LHCN-M2 (cell line): ENCODE measurements at regions not wholly inside any gene's neighbourhood (a gene's known extent, or its start where the extent isn't known, plus 50 kb on each side); places are given as distances from the start of the nearest gene placed in this dataset.
"Not testable (repeated sequence)": the region's sequence is repeated elsewhere in the genome, so short reads cannot be mapped to it uniquely, and the experiment has no call there.

Experiments used
- DNase-seq: peaks from one replicate; pipeline ENCODE4 v3.0.0-alpha.2; 2012; ENCODE audit warnings: low read depth

DNA sequence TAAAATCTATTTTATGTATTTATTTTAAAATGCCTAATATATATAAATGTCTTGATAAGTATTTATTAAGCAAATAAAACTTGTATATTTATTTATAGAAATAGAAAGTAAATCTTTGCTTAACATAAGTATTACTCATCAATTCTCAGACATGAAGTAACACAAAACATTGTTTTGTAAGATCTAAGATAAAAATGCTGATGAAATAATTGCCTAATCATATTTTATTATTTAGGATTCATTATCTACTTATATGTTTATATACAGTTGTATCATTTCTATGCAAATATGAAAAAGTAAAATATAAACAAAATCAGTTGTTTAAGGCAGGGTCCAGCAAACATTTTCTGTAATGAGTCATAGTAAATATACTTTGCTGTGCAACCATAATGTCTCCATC lies 507.8 kb upstream of the CNTN5 start:
- no peak for DNase-seq

DNA sequence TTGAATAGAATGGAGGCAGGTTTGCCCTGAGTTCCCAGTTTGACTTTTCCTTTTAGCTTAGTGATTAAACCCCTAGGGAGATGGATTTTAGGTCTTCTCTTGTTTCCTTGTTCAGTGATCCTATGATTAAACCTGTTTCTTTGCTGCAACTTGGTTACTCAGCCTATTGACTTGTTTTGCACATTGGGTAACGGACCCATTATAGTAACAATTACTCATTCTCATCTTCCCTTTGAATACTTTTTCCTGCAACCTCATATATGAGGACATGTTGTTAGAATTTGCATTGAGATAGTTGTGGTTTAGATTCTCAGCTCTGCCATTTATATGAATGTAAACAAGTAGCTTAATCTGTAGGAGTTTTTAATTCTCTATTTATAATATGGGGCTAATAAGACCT lies 489.2 kb upstream of the CNTN5 start:
- DNase-seq: no peak

DNA sequence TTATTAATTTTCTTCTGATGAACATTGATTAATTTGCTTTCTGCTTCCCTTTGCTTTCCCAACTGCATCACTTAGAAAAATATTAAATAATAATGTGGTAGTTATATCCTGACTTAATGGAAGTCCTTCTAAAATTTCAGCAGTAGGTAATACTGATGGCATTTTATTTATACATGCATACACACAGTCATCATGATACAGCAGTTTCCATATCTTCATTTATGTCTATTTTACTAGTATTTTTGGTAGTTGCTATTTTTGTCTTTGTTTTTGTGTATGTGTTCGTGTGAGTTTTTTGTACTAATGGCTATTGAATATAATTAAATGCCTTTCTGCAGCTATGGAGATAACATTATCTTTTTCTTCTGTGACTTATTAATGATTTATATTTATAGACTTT lies 484.7 kb upstream of the CNTN5 start:
- DNase-seq: no peak

DNA sequence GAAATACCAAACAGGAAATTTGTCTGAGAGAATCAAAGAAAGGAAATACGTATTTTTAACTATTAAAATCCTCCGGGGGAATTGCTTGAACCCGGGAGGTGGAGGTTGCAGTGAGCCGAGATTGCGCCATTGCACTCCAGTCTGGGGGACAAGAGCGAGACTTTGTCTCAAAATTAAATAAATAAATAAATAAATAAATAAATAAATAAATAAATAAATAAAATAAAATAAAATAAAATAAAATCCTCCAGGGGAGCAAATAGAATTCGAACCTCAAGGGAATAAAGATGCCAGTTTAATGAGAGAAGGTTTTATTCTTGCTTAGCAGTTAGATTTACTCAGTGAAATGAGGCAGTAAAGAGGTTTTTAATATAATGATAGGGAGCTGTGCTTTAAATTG lies 482.4 kb upstream of the CNTN5 start:
- DNase-seq: not testable (repeated sequence)

DNA sequence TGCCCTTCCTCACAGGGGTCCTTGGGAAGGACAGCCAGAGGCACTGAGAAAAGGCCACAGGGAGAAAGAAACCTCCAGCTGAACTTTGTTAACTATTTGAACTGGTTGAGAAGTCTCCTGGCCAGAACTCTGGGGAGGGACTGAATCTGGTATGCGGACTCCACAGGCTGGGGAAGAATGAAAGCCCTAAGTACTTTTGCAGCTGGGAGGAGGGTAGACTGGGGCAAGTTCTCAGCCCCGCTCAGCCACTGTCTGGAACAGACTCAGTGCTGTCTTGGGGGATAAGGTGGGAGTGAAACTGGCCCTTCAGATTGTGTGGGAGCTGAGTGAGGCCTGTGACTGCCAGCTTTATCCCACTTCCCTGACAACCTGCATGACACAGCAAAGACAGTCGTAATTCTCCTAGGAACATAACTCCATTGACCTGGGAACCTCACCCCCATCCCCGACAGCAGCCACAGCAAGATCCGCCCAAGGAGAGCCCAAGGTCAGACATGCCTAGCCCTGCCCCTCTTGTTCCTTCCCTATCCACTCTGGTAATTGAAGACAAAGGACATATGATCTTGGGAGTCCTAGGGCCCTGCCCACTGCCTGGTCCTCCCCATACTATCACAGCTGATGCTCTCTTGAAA lies 475.1 kb upstream of the CNTN5 start:
- no peak for DNase-seq

DNA sequence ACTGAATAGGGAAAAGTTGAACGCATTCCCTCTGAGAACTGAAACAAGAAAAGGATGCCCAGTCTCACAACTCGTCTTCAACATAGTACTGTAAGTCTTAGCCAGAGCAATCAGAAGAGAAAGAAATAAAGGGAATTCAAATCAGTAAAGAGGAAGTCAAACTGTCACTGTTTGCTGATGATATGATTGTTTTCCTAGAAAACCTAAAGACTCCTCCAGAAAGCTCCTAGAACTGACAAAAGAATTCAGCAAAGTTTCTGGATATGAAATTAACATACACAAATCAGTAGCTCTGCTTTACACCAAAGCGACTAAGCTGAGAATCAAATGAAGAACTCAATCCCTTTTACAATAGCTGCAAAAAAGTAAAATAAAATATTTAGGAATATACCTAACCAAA lies 471.2 kb upstream of the CNTN5 start:
- DNase-seq: no peak

DNA sequence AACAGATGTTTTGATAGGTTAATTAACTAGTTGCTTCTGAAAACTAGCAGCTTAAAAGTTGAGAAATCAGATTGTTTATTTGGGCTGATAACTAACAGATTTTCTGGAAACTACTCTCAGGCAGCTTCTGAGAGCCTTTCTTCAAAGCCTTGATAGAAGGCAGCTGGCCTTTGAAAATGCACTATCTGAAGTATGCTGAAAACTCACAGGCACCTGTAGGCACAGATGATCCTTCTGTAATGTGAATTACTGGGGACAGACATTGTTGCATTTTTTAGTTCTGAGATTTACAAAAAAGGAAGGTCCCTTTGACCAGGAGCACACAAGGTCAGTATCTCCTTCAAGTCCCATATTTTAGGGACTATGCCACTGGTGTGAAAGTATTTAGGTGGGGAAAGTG lies 460.8 kb upstream of the CNTN5 start:
- DNase-seq: no peak

DNA sequence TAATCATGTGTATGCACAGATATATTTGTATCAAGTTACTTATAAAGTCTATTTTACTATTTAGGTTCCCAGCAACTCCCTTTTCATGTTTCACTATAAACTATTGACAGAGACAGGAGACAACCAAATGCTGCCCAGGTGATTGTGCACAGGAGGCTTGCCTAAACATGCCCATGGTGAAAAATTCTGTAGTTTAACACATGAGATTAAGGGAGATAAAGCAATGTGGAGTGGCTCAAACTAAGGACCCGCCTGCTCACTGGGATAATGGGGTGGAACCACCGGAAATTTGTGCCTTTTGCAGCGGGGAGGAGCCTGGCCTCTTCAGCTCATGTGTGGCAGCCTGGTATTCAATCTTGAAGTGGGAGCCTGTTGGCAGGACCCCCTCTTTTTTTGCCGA lies 459.5 kb upstream of the CNTN5 start:
- DNase-seq: no peak

DNA sequence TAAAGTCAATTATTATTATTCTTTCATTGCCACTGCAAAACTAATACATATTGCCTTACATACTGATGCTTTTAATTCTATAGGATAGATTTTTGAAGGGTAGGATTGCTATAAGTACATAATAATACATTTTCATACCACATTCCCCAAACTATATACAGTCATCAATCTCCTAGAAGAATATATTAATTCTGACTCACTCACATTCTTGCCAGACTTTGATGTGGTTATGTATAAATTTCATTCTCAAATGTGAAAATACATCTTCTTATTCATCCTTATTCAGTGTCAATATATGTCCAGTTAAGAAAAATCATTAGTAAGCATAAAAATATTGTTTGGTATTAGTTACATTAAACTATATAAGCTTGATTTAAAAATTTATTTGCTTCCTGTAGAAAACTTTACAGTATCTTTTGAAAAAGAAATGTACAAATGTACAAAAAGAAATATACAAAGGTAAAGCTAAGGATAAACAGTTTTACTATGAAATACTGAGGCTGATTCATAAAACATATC lies 458.8 kb upstream of the CNTN5 start:
- DNase-seq: no peak

DNA sequence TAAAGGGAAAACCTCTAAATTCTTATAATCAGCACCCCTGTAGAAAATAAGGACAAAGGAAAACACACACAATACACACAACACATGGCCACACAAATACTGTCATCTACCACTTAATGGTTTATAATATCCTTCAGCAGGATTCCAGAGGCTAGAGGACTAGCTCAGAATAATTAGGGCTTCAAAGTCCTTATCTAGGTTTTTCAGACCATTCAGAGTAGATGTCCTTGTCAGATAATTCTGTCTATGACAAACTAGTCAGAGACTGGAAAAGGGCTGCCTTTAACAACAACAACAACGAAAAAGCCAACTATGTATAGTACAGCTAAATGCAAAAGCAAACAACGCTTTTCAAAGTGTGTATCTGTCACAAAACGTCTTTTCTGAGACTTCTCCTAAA lies 456.5 kb upstream of the CNTN5 start:
- no peak for DNase-seq

DNA sequence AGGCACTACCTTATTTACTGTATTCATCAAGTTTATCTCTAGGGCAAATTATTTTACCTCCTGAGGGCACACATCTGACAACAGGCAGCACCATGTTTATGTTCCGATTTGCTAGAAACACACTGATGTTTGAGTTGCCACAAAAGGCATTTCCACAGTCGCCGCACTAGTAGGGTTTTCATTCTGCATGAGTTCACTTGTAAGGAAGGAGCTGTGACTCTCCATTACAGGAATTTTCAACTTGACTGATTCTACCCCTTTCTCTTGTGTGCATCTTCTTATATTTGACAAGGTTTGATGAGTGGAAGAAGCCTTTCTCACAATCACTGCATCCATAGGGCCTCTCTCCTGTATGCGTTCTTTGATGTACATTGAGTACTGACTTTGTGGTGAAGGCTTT lies 455.9 kb upstream of the CNTN5 start:
- DNase-seq: no peak

DNA sequence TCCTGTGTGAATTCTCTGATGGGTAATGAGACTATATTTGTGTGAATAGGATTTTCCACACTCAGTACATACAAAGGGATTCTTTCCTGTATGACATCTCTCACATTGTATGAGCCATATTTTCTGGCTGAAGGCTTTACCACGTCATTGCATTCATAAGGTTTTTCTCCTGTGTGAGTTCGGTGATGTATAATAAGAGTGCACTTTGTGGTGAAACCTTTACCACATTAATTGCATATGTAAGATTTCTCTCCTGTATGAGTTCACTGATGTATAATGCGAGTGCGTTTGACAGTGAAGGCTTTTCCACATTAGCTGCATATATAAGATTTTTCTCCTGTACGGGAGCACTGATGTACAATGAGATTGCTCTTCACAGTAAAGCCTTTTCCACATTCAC lies 455.4 kb upstream of the CNTN5 start:
- no peak for DNase-seq

DNA sequence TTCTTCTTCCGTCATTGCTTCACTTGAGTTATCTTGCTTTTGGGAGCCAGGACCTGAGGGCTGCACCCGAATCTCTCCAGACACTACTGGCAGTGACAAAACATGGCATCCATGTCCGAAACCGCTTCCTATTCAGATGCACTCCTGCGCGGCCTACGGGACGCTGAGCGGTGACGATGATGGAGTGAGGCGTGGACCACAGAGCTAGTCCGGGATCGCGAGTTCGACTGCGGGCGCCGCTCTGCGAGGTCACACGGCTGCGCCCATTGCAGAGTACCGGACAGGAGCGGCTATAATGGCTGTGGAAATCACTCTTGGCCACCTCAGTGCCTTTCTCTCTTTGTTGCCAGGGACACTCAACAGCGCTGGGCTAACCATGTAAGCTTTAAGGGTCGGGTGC lies 453.8 kb upstream of the CNTN5 start:
- DNase-seq: no peak

DNA sequence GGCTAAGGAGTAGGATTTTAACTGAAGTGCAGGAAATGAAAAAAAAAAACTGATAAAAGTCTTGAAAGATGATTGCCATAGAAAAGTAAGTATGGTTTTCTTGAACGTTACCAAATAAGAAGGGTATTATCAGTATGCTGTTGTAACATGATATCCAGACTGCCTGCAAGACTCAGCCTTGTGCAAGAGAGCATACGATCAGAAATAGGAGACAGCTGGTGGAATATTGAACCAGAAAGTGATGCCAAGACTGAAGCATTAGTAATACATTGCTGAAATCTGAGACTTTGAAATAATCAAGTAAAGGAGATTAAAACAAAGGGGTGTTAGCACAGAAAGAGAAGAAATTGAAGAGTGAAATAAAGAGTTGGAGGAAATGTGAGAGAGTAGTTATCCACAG lies 452.7 kb upstream of the CNTN5 start:
- DNase-seq: no peak

DNA sequence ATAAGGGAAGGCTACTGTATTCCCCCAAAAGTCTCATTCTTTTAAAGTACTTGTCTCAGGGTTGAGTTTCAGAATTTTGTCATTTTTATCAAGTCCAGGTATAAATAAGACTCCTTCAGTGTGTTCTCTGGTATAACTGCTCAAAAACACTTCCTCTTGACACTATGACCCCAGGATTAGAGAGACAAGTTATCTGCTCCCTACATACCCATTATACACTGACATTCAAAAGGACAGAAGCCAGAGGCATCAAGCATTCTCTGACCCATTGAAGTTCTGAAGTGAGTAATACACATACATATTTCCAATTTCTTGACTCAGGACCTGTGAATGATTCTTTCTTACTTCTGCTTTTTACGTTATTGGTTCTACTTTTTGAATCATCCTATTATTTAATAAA lies 447.8 kb upstream of the CNTN5 start:
- DNase-seq: no peak

DNA sequence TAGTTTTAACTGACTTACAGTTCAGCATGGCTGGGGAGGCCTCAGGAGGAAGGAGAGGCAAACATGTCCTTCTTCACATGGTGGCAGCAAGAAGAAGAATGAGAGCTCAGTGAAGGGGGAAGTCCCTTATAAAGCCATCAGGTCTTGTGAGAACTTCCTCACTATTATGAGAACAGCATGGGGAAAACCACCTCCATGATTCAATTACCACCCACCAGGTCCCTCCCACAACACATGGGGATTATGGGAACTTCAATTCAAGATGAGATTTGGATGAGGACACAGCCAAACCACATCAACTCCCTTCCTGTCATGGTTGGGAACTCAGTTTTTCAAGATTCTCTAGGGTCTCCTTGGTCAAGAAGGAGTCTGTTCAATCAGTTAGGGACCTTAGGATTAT lies 432.9 kb upstream of the CNTN5 start:
- DNase-seq: no peak

DNA sequence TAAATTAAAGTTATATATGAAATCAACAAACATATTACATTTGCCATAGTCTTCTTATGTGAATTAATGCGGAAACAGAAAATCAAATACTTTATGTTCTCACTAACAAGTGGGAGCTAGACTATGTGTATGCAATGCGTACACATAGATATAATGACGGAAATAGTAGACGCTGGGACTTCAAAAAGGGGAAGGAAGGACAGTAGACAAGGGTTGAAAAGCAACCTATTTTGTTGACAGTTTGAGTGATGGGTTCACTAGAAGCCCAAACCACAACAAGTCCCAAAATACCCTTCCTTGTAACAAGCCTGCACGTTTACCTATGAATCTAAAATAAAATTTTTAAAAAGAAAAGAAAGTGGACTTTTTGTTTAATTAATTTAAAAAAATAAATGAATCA lies 430.8 kb upstream of the CNTN5 start:
- no peak for DNase-seq

DNA sequence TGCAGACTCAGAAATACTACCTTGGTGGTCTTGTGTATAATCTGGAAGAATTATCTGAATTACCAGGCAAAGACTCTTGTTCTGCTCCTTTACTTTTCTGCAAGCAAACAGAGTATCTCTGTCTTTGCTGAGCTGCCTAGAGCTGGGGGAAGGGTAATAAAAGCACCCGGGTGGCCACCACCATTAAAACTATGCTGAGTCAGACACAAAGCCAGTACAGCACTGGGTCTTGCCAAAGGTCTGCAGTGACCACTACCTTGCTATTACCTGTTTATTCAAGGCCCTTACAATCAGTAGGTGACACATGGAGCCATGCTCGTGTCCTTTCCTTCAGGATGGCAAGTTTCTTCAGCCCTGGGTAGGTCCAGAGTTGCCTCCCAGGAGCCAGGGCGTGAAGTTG lies 420.6 kb upstream of the CNTN5 start:
- no peak for DNase-seq

DNA sequence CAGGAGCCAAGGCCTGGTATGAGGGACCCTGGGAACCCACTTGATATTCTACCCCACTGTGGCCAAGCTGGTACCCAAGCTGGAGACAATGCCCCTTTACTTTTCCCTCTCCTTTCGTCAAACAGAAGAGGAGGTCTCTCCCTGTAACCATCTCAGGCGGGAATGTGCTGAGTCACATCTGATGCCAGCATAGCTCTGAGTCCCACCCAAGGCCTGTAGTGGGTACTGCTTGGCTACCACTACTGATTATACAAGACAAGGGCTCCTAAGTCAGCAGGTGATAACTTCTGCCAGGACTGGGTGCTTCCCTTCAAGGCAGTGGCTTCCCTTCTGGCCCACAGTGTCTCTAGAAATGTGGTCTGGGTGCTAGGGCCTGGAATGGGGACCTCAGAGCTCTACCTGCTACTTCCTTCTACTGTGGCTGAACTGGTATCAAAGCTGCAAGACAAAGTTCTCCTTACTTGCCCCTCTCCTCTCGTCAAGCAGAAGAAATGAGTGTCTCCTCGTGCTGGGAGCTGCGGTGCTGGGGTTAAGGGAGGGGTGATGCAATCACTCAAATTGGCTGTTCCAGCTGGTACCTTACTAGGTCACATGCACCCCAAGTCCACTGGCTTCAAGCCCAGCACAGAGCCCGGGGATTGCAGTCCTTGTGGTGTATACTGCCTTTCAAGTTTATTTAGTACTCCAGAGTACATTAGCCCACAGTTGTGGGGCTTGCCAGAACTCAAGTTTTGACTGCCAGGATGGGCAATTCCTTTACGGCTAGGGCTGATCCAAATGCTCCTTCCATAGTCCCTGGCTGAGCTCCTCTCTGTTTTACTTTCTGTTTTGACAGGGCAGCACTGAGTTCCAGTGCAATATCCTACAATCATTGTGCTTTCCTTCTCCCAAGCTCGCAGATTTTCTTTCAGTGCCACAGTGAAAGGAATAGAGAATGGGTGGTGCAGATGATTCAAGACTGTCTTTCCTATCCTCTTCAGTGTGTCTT lies 419.7 kb upstream of the CNTN5 start:
- no peak for DNase-seq

DNA sequence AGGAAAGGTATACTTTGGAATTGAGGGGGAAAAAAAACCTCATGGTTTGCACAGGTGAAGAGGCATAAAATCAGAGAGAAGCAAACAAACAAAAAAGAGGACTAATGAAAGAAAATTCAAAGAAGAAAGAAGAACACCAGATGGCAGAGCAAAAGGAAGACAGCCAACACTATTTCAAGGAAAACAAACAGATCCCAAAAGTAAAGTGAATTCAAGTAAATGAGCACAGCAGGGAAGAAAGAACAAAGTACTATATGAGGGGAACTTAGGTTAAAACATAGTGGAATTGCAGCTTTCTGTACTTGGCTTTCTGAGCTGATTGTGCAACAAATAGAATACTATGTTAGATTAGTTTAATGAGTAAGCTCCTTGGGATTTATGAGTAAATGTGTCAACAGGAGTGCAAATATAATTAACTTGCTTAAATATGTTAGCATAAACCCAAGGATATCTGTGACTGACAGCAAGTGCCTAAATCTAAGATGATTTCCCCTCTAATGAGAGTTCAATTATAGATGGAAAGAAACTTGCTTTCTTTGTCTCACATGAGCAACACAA lies 404.6 kb upstream of the CNTN5 start:
- DNase-seq: no peak

DNA sequence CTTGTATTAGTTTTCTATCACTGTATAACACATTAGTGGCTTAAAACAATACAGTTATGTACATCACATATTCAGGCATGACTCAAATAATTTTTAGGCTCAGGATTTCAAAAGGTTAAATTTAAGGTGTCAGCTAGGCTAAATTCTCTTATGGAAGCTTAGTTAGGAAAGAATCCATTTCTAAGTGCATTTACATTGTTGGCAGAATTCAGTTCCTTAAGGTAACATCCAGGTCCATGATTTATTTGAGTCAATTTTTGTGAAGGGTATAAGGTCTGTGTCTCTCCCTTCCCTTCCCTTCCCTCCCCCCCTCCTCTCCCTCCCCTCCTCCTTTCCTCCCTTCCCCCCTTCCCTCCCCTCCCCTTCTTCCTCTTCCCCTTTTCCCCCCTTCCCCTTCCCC lies 399.0 kb upstream of the CNTN5 start:
- DNase-seq: no peak

DNA sequence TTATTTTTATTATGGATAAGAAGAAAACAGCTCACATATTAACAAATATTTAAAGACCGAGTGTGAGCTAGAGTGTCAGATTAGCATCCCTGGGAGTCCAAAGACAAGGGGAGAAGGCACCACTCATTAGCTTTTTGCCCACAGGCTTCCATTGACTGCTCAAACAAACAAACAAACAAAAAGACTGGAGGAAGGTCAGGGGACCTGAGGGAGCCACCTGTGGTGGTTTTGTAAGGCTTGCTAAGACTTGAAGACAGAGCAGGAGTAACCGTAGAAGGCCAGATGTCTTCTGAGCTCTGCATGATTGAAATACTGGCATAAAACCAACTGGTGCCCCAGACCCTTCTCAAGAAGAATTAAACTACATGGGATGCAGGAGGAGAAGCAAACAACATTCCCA lies 395.2 kb upstream of the CNTN5 start:
- DNase-seq: no peak

DNA sequence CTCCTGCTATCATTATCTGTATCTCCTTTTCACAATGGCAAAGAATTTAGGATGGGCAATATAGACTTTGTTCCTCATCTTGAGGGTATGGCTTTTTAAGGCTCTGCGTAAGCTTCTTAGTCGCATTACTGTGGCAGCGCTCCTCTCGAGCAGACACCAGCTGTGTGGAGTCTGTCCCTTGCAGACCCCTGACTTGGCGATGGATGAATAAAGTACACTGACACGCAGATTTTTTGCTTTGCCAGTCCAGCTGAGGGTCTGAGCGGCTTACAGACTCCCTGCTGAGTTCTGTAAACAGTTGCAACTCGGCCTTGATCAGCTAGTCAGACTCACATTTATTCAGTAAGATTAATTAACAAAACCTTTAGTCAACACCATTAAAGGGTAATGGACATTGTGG lies 390.0 kb upstream of the CNTN5 start:
- DNase-seq: no peak
